NCI-H524 treated with DMSO at 0.1 percent for 48 hours (cell line): ENCODE measurements at regions not wholly inside any gene's neighbourhood (a gene's known extent, or its start where the extent isn't known, plus 50 kb on each side); places are given as distances from the start of the nearest gene placed in this dataset.

Source experiments
- DNase-seq: peaks from one replicate; lab custom pipeline; 2025; lab: John Stamatoyannopoulos, UW

DNA sequence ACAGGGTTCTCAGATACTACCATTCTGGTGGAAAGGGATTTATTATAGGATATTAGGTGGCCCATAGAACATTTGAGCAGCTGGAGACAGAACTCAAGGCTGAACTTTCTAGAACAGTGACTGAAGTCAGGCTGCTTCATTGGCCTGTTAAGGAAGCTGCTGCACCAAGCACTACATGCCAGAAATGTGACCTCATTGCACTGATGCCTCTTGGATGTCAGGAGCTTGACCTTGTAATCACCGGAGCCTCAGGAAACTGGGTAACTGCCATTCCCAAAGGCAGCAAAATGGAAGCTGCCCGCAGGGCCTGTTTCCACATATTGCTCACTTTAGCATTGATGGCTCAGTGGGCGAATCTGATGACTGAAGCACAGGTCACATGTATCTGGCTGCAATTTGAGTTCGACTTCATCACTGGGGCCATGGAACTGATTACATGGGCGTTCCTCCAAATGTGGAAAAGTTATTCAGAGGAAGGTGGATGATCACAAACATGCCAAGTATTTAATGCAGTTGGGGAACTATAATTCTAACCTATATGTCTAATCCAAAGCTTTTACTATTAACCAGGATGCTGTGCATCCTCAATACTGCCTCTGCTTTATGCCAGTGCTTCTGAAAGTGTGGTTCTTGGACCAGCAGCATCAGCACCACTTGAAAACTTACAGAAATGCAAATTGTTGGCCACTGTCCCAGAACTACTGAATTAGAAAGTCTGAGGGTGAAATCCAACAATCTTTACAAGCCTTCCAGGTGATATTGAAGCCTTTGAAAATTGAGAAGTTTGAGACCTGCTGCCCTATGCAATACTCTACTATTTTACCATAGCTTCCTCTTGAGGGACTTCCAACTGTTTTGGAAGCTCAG is 337.2 kb upstream of the NAV3 start:
- DNase-seq, result no peak

DNA sequence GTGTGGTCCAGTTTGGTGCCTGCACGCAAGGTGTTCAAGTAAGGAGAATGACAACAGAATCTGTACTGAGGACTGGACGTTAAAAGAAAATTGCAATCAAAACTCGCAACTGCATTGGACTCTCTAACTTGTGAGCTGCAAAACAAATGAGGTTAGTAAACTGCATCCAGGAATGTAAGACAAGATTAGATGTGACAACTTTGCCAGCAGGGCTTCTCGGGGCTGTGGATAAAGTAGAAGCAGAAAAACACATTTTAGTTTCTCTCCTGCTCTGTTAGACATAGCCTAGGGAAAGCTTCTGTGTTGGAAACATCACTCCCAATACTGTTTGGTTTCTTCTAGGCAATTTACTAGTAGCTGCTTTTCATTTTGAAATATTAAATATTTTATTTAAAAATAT is 338.2 kb upstream of the NAV3 start:
- no peak for DNase-seq

DNA sequence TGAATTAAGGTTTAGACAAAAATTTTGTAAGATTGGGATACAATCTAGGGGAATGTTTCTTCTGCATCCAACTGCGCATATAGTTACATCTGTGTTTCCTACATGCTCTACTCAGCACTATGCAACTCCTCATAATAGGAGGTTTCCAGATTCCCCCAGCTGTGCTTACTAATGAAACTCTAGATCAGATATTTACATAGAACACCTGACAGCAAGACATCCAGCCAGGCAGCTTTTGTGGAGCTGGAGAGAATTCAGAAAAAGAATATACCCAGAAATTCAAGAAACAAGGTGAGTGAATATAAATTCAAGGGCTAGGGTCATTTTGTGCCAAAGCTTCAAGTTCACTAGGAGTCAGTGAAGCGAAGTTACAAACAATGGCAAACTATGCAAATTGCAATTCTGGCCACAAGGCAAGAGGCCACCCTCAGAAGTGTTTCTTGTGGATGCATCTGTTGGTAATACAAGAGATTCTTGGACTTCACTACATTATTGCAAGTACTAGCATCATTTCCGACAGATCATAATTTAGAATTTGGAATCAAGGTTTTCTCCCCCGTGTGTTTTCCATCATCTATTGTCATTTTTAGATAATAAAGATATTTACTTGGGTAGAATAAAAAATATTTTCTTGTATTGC is 341.2 kb upstream of the NAV3 start:
- DNase-seq, result no peak

DNA sequence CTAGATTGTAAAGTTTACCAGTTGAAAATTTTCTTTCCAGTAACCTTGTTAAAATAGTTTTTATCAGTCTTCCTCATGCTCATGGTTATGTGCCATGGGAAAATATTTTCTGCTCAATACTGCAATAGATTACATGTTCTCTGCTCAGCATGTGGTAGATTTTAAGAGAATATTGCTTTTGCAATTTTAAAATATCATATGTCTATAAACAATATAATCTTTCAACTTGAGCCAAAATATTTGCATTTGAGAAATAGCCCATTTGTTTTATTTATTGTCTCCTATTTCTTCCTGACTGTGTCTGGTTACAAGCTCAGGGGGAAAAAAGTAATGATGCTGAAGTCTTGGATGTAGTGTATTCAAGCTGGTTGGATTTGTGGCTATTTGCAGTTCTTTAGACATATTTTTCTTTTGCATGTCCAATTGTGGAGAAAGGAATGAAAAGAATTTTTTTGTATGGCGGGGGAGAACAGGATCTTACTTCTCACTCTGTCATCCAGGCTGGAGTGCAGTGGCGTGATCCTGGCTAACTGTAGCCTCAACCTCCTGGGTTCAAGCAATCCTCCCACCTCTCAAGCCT is 342.6 kb upstream of the NAV3 start:
- DNase-seq, result no peak

DNA sequence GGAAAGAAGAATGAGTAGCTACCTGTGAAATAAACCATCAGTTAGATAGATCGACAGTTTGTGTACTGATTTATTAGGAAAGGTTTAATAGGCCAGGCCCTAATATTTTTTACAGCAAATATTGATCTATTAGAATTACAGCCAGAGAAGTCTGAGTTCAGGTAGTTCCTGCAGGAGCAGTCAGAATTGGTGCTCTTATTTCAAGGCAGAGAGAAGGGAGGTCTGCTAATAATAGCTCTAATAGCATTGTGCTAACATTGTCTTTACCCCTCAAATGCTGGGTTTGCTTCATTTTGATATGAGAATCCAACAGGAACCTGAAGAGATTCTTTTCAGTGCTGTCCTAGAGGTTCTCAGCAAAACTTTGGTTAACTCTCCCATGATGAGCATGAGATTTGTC is 343.8 kb upstream of the NAV3 start:
- no peak for DNase-seq

DNA sequence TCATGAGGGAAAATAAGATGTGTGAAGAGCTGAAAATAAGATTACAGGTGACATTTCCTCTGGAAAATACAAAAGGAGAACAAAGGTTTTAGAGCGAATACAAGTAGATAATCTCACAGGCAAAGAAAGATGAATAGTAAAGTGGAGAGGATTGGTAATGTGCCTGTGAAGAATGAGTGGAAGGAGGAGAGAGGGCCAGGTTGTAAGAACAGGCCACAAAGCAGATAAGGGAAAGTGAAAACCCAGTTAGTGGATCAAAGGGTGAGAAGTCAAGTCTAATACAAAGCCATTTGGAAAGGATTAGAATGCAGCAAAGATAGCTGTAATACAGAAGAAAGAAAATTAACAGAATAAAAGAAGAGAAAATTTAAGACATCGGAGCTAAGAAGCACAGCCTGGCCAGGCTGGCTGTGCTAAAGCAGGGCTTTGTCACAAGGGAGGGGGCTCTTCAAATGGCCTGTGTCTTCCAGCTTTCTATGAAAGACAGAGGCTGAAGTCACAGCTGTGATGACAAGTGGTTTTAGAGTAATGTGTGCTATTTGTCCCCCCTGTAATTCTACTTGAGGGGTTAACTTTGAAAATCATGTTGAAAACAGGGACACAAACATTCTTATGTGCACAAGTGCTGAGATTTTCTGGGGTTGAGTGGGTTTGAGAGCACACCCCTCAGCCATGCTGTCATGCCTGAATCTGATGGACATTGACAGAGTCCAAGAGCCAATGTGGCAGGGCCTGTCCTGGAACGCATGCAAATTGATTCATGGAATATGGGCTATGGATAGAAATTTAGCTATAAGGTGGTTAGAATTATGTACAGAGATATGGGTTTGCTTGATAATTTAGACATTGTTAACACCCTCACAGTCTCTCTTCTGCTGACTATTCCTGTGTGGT is 344.5 kb upstream of the NAV3 start:
- DNase-seq, result no peak

DNA sequence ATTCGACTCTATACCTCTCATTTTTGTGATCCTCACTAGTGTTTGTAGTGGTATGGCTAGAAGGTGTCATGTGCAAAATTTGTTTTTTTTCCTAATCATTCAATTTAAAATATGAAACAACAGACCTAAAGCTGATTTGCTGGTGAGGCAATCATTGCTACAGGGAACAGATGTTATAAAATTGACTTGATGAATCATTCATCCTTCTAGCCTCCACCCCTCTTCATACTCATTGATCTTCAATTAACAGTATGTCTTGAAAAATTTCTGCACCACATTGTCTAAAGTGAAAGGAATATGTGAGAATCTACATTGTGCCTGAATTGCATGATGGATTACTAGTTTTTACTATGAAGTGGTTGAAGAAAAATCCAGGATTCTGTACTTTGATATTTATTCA is 349.0 kb upstream of the NAV3 start:
- DNase-seq, result no peak

DNA sequence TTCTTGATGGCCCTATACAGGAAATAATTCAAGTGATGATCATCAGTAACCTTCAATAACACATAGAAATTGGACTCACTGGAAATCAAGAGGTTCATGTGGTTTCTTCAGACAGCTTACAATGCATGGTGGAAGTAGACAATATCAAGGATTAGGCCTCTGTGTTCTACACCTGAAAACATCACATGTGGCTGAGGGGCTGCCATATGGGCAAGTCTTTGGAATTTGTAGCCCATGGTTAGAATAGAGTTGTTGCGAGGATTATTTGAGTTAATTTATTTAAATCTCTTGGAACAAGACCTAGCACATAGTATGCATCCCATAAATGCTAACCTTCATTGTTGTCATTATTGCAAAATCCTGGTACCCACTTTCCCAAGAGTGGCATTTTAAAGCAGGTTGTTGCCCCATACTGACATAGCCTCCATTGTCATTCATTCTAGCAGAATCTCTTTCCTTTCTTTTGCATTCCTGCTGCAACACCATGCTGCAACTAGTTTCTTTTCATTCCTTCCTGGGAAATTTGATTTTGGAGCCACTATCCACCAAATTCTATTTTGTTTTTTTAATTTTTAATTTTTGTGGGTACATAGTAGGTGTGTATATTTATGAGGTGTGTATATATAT is 352.7 kb upstream of the NAV3 start:
- no peak for DNase-seq

DNA sequence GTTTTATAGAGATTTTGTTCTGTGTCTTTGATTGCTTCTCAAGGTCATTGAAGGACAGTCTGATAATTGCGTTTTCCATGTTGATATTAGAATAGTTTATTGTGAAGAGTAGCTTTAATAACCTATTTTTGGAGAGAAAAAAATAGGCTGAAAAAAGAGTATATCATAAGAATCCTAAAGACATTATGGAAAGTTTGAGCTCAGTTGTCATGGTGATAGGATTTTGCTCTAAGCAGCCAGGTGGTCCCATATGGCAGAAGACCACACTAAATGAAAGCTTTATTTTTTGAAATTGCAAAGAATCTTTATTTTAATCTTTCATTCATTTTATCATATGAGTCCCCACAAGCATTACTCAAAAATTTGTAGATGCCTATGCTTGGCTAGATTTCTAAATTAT is 358.9 kb upstream of the NAV3 start:
- no peak for DNase-seq

DNA sequence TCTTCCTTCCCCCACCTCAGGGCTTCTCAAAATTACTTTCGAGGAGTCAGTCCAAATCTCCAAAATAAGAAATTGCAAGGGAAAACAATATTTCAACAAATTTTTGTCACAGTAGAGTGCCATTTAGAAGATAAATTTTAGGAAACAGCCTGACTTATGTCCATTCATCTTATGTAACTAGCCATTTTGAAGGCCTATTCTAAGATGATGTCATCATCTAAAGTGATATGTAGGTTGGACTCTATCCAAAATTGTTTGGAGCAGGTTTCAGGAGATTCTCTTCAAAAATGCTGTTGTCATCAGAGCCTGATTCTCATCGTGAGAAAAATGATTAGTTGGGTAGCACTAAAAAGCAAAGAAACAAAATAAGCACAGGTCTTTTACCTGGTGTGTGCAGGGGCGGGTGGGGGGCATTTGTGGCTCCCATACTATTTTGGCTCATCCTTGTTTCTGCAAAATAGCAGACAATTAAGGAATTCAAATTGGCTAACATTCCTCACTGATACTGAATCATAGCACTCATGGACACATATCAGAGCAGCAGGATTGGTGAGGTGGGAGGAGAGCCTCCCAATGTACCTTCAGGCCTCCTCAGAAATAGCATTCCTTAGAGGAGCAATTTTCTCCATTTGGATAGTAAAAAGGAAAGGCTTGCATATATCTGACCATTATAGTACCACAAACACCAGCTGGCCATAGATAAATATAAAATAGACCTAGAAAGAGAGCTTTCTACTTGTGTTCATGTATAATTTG is 360.9 kb upstream of the NAV3 start:
- DNase-seq, result no peak

DNA sequence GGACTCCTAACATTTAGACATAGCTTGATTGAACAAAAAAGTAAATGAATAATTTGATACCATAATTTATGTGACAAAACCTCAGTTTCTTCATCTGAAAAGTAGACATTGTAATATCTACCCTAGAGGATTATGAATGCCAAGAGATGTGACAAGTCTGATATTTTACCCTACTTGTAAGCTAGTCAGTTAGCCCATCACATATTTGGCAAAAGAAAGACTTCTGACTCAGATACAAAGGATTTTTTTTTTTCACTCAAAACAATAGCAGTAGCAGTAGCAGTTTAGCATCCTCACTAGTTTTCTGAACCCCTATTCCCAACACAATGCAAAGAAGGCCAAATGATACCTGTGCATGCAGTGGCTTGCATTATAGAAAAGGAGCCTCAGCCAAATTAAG is 377.3 kb upstream of the E2F7 start:
- no peak for DNase-seq

DNA sequence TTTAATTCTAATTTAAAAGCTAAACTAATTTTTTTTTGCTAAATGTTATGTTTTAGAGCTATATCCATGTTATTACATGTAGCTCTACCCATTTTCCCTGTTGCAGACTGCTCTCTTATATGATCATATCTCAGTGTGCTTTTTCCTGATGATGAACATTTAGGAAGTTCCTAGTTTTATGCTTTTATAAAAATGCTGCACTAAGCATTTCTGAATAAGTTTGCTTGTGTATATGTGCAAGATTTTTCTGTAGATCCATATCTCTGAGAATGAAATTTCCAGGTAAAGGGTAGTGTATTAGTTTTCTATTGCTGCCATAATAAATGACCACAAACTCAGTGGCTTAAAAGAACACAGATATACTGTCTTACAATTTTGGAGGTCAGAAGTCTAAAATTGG is 374.4 kb upstream of the E2F7 start:
- DNase-seq, result no peak

DNA sequence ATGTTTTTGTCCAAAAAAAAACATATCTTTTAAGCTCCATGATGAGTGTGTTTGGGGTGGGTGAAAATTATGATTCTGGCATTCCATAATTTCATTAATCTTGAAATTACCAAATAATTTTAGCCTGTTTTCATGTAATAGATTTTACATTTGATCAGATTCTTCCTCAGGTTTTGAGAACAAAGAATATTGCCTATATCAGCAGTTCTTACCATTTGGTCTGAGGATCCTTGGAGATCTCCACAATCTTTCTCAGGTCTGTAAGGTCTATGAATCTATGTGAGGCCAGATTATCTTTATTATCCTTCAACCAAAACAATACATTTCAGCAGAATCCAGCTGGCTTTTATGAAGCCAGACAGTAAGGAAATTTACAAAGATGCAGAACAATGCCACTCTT is 373.3 kb upstream of the E2F7 start:
- DNase-seq, result no peak

DNA sequence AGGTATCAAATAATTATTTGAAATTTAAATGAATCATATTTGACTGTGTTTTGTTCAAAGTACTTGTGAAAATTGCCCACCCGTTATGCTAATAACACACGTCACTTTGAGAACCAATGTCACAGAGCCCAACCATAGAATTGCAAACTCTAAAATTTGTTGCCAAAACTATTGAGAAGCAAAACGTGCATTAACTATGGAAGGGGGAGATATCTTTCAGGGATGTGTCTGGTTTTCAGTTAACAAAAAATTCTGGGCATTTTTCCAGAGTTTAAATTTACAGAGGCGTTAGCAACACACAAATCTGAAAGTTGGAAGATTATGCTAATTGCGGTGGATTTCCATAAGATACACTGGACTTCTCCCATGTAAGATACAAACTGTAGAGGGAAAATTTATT is 371.8 kb upstream of the E2F7 start:
- no peak for DNase-seq

DNA sequence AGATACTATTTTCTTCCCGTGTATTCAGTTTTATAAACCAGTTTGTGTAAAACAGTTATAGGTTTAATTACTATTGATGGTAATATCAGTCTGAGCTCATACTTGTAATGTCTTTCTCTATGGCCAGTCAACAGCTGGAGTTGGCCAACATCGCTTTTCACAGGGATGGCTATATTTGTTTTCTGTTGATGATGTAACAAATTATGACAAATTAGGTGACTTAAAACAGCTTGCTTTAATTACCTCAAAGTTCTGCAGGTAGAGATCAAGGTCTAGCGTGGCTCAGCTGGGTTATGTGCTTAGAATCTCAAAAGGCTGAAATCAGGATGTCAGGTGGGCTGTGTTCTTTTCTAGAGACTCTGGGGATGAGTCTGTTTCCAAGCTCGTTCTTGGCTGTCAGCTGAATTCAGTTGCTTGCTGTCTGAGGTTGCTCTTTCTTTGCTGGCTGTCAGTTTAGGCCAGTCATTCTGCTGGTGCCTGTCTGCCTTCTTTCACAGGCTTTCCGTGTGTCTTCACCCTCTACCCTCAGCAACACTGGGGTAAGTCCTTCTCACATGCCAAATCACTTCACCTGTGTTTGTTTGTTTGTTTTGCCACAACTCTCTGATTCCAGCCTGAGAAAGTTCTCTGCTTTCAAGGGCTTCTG is 370.2 kb upstream of the E2F7 start:
- DNase-seq, result no peak

DNA sequence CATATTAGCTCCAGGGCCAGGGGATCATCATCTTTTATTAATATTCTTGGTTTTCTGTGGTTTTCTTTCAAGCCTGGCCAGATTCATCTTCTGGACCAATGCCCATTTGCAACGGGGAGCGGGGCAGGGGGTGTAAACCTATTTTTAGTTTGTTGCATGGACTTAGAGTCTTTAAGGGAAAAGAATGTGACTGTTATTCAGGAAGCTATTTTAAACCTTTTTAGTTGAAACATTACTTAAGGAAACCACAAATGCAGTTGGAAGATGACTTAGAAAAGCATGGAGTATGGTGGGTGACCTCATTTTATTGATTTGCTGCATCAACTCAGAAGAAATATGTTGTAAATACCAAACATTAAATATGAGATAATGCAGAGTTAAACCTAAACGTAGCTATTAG is 368.4 kb upstream of the E2F7 start:
- no peak for DNase-seq

DNA sequence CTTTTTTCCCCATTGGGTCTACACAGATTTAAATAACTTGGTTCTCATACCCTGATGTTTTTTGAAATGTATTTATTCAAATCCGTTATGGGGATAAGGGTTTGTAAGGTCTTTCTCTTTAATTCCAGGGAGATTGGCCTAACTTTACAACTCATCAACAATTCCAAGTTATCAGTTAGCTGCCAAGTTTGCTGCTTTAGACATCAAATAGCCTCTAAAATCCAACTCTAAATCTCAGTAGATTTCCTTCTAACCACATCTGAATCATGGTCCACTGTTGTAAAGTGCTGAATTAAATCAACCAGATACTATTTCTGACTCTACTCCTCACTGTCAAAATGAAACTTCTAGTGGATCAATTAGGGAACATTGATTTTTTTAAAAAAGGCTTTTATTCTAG is 364.1 kb upstream of the E2F7 start:
- no peak for DNase-seq

DNA sequence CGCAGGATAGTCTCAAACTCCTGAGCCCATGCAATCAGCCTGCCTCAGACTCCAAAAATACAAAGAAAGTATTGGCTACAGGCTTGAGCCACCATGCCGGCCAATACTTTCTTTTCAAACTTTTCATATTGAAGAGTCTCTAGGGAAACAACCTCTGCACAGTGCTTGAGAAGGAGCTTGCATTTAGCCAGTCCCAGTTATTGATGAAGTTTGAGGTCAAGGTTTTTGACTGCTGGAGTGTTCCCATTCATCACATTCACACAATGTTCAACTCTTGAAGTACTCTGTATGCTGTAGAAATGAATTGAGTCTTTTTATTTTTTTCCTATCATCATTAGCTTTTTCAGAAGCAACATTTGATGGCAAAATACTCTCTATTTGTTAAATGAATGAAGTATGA is 355.8 kb upstream of the E2F7 start:
- DNase-seq, result no peak

DNA sequence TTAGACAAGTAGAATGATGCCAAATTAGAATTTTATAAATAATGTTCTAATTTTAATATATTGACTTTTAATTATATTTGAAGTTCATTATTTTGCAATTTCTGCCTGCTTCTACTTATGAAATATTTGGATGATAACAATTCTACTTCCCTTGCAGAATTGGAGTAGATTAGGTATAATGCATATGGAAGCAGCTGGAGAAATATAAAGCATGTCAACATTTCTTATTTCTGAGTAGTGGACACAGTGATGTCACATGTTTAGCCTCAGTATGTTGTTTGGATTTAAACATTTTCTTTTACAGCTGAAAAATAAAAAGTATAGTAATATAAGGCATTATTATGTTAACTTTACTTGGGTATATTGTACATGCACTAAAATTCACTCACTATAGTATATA is 344.2 kb upstream of the E2F7 start:
- no peak for DNase-seq

DNA sequence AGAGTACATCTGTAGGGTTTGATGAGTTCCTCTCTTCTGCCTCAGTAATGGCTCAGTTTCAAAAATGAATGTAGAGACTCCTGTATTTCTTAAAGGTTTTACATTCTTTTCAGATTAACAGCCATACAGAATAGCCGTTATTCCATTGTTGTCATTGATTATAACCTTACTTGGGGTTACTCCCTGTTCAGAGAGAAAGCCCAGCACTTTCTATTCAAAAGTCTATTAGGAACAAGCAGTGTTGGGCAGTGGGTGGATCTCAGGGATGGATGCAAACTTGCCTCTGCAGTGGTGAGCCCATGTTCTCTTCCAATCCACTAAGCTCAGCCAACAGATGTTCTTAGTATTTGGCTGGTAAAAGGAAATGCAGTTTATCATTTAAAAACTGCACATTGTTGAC is 342.6 kb upstream of the E2F7 start:
- DNase-seq, result no peak
